HG02678 (cell line): ENCODE measurements at regions not wholly inside any gene's neighbourhood (a gene's known extent, or its start where the extent isn't known, plus 50 kb on each side); places are given as distances from the start of the nearest gene placed in this dataset.
"Not testable (repeated sequence)": the region's sequence is repeated elsewhere in the genome, so short reads cannot be mapped to it uniquely, and the experiment has no call there.

Source experiments
- ATAC-seq: cut with Tn5 transposase; IDR thresholded peaks from one replicate; pipeline ENCODE4 v1.9.1; 2021; ENCODE audit warnings: mild to moderate bottlenecking, moderate library complexity; ENCODE audit not compliant: unreplicated experiment

DNA sequence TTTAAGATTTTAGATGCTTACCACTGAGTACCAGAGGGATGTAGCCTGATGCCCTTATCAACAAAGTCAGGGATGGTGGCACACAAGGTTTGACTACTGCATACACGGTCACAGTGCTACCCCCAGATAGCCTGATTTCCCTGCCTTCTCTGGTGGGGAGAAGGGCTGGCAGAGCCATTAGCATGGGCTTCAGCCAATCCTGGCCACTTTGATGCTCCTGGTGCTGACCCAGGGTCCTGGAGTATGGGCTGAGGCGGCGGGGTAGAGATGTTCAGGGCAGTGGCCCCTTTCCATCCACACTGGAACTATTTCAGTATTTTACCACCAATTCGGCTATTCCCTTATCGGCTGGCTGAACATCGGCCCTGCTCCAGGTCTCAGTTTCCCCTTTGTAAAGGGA lies 83.2 kb downstream of the POTEB3 start:
- not testable (repeated sequence) for ATAC-seq

DNA sequence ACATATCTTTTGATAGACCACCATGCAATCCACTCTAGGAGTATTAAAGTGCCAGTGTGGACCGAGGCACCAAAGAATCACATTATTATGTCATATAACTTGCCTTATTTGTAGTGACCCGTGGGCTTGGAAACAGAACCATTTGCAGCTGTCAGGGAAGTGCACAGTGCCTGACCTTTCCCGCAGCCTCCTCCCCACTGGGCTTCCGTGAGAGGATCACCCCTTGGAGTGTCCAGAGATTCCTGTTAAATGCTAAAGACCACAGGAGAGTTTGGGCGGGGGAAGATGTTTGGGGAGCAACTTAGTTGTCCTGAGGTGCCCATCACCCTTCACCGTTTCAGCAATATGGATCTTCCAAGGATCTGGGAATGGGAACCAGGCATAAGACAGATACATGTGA lies 84.4 kb downstream of the POTEB3 start:
- ATAC-seq, result not testable (repeated sequence)

DNA sequence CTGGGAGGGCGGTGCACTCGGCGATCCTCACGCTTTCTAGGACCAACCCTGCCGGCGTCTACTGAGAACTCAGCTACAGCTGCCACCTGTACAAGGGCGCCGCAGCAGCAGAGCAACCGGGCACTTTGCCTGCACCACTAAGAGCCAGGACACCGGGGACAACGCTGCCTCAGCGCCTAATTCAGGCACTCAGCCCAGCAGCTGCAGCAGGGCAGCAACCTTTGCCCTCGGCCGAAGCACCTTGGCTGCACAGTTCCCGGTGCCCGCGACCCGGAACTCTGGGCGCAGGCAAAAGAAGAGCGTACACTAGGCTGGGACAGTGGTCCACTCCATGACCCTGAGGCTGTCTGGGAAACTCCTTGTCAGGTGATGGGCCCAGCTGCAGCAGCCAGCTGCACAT lies 85.7 kb downstream of the POTEB3 start:
- ATAC-seq, result not testable (repeated sequence)

DNA sequence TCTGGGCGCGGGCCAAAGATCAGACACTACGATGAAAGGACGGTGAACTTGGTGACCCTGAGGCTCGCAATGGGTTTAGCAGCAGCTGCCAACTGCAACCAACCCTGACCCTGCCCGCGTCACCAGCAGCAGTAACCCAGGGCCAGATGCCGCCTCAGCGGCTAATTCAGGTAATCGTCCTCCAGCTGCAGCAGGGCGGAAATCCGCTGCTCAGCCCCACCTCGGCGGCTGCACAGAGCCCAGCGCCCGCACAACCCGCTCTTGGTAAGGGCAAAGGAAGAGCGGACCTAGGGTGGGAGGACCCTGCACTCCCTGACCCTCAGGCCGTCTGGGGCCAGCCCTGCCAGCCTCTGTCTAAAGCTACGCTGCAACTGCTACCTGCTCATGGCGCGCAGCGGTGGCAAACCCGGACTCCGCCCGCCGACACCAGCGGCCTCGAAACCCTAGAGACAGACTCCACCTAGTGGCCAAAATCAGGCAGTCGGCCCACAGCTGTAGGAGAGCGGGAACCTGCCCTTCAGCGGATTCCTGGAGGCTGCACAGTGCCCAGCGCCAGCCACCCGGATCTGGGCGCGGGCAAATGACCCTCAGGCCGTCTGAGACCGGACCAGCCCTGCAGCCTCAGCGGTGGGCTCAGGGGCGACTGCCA lies 87.5 kb downstream of the POTEB3 start:
- not testable (repeated sequence) for ATAC-seq

DNA sequence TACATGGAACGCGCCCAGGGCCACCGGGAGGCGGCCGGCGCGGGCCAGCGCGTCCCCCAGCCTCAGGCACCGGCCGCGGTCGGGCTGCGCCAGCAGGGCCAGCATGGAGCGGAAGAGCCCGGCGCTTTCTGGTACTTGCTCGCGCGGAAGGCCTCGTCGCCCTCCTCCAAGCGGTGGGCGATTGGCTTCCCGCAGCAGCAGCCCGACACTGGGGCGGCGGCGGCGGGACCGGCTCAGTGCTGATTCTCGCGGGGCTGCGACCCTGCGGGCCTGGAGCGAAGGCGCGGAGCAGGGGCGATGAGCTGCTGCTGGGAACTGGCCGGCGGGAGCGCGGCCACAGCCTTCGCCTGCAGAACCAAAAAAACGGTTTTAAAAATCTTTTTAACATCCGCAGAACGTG lies 95.3 kb downstream of the POTEB3 start:
- not testable (repeated sequence) for ATAC-seq

GRCh38 chr15:21344500-21344899 lies 95.8 kb downstream of the POTEB3 start:
- not testable (repeated sequence) for ATAC-seq

DNA sequence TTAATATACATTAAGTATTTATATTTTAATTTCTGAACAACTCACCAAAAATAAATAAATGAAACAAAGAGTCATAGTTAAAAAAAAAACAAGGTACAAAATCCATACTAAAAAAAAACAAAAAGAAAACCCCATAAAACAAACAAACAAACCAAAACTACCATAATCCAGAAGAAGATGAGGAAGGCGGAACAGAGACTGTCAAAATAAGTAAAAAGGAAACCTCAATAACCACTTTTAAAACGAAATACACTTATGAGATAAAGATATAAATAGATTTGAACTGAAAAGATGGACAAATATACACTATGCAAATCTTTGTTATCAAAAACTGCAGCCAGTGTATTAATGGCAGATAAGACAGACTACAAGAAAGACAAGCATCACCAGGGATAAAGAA lies 103.3 kb downstream of the POTEB3 start:
- not testable (repeated sequence) for ATAC-seq

GRCh38 chr15:21324720-21325460 lies 115.4 kb downstream of the POTEB3 start:
- not testable (repeated sequence) for ATAC-seq

GRCh38 chr15:21284353-21284752 lies 155.9 kb downstream of the POTEB3 start:
- peak; percentile 68 for ATAC-seq

DNA sequence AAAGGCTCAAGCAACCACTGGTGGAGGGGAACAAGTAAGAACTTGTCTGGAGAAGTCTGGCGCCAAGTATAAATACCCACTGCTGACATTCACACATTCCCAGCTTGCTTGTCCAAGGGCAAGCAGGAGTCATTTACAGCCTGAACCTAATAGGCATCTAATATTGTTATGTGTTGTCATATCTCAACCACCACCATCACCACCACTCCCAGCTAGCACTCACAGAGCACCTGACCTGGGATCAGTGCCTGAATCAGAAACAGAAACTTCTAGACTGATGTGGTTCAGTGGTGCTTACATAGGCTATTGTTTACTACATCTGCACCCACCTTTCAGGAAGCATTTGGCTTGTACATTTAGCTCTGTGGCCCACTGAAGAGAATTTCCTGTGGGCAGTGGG lies 157.1 kb downstream of the POTEB3 start:
- peak; percentile 81 for ATAC-seq

GRCh38 chr15:21280272-21280671 lies 160.0 kb downstream of the POTEB3 start:
- not testable (repeated sequence) for ATAC-seq

- not testable (repeated sequence) for ATAC-seq
Measured at GRCh38 chr15:21272176-21272982, 167.9 kb downstream of the POTEB3 start.

- no peak for ATAC-seq
Measured at GRCh38 chr15:21271566-21271965, 168.7 kb downstream of the POTEB3 start.

DNA sequence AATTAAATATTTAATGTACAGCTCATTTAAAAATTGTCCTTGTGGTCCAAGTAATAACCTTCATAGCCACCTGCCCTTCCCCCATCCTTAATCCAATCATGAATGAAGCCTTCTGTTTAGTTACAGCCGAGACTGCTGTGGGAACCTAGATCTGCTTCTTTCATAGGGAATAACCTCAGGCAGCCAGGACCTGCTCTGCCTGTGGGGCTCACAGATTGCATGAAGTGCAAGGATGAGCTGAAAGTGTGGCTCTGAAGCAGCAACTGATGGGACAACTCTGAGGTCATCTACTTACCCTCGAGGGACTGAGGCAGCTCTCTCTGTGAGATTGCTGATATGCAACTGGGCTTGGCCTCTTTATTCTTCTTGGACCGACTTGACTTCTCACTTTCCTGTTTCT lies 169.8 kb downstream of the POTEB3 start:
- ATAC-seq, result no peak

GRCh38 chr15:21269673-21270072 lies 170.6 kb downstream of the POTEB3 start:
- ATAC-seq, result not testable (repeated sequence)

- ATAC-seq, result no peak
Measured at GRCh38 chr15:21269121-21269520, 171.2 kb downstream of the POTEB3 start.

DNA sequence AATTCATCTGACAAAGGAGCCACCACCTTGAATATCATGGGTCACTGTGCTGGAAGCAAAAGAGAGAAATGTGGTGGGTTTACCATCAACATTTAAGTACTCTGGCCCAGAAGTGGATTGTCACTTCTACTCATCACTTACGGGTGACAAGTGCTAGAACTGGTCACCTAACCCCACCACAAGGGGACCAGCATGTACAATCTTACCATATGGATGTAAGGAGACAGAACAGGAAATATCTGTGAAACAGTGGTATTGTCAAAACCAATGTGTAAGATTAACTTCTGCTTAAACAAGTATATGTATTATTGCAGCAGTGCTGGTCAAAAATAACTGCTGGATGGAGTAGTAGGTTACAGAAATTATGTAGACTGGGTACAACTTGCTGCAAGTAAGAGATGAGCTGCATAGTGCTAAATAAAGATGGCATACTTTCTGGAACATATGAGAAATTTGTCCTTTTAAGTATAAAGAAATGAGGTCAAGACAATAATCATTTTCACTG lies 171.8 kb downstream of the POTEB3 start:
- ATAC-seq, result no peak

DNA sequence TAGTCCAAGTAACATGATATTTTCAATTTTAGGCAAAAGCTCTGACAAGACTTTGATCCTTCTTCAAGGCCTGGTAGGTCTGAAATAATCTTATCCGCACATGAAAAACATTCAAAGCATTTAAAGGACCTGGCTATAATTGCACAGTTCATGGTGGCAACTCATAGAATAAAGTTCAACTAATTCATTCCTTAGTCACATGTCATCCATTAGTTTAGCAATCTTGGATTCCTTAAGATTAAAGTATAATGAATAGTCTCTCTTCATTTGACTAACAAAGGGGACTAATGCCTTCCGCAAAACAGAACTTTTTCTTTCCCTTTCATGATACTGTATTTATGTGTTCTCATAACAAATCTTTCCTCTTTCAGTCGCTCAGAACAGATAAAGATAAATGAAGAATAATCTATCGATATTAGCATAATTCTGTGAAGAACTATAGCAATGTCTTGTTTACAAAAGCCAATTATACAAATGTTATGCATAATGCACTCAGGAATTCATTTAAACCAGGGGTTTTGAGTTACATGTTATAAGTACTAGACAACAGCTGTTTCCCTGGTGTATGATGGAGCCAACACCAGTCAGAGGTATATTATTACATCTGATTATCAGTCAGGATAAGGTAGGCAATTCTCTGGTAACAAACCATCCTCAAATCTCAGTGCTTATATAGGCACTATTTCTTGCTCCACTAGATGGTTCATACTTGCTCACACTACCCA lies 172.5 kb downstream of the POTEB3 start:
- no peak for ATAC-seq

GRCh38 chr15:21267226-21267625 lies 173.1 kb downstream of the POTEB3 start:
- ATAC-seq, result no peak

DNA sequence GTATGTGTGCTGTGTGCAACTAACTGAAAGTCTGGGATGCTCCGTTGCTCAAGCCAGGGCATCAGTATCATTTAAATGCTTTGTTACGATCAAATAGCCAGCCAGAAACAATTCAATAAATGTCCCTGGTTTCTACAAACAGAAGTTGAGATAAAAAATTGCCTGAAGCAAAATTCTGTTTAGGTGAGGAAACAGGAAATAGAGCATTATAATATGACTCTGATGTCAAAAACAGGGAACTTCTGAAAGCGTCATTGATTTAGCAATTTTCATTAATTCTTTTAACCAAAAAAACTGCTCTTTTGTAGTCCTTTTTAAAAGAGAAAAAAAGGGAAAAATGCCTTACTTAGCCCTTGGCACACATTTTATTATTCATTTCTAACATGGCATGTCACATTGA lies 174.7 kb downstream of the POTEB3 start:
- ATAC-seq, result not testable (repeated sequence)
